ENCODE measurements at regions not wholly inside any gene's neighbourhood (a gene's known extent, or its start where the extent isn't known, plus 50 kb on each side); places are given as distances from the start of the nearest gene placed in this dataset.

DNA sequence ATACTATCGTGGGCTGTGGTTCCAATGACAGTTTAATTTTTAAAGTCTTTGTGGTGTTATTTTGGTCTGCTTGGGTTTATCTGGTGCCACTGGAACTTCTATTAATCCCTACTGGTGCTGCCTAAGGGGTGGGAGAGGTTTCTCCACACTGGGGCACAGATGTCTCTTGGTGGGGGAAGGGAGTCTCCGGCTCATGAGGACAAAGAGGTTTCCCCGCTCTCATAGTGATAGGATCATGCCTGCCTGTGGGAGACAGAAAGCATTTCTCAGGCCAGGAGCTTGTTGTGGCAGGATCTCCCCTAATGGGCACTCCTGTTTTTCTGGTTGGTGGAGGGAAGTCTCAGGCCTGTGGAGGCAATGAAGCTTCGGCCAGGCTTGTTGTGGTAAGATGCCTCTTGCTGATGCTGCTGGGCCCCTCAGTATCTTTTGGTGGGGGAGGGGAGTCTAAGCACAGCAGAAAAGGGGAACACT is 84.3 kb upstream of the THRB start:
- TF ChIP-seq, protein P1, sequence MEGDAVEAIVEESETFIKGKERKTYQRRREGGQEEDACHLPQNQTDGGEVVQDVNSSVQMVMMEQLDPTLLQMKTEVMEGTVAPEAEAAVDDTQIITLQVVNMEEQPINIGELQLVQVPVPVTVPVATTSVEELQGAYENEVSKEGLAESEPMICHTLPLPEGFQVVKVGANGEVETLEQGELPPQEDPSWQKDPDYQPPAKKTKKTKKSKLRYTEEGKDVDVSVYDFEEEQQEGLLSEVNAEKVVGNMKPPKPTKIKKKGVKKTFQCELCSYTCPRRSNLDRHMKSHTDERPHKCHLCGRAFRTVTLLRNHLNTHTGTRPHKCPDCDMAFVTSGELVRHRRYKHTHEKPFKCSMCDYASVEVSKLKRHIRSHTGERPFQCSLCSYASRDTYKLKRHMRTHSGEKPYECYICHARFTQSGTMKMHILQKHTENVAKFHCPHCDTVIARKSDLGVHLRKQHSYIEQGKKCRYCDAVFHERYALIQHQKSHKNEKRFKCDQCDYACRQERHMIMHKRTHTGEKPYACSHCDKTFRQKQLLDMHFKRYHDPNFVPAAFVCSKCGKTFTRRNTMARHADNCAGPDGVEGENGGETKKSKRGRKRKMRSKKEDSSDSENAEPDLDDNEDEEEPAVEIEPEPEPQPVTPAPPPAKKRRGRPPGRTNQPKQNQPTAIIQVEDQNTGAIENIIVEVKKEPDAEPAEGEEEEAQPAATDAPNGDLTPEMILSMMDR (IDR thresholded peaks at IDR 0.05) = no peak
- intact Hi-C loops (cut with micrococcal nuclease) = no loop called here
- ATAC-seq = no peak
- ChIA-PET CTCF (no interaction called here), POLR2A (no interaction called here)
- Mint-ChIP-seq H3K27ac (no peak overlapping the region), H3K27me3 (no peaks in the 10 kb centered on the region), H3K4me1 (ENCODE audit: low read depth) (no peaks in the 10 kb centered on the region), H3K9me3 (peaks cover 3% of the 10 kb centered on the region), H3K36me3 (ENCODE audit: low read depth) (no peaks in the 10 kb centered on the region), H3K4me3 (no peak overlapping the region)
- DNase-seq = no peak

GRCh38 chr3:24582431-24583403 is 88.1 kb upstream of the THRB start:
- POLR2A ChIA-PET = no interaction called here
- TF ChIP-seq, protein P1 (IDR thresholded peaks at IDR 0.05) = no peak
- H3K27me3 Mint-ChIP-seq = no peaks in the 10 kb centered on the region
- H3K4me3 Mint-ChIP-seq = no peak overlapping the region
- no peak for ATAC-seq
- intact Hi-C loops (cut with micrococcal nuclease) = no loop called here
- DNase-seq = no peak
- no peaks in the 10 kb centered on the region for H3K4me1 Mint-ChIP-seq (ENCODE audit: low read depth)
- H3K27ac Mint-ChIP-seq = no peak overlapping the region
- CTCF ChIA-PET = no interaction called here
- no peaks in the 10 kb centered on the region for H3K36me3 Mint-ChIP-seq (ENCODE audit: low read depth)
- peaks cover 2% of the 10 kb centered on the region for H3K9me3 Mint-ChIP-seq

GRCh38 chr3:24586920-24587319 is 92.3 kb upstream of the THRB start:
- ATAC-seq (no peak), DNase-seq (no peak)
- POLR2A ChIA-PET = no interaction called here
- intact Hi-C loops (cut with micrococcal nuclease) = no loop called here
- H3K27ac Mint-ChIP-seq = no peak overlapping the region
- H3K36me3 Mint-ChIP-seq (ENCODE audit: low read depth) = no peaks in the 10 kb centered on the region
- CTCF ChIA-PET = no interaction called here
- H3K4me1 Mint-ChIP-seq (ENCODE audit: low read depth) = no peaks in the 10 kb centered on the region
- H3K4me3 Mint-ChIP-seq = no peak overlapping the region
- TF ChIP-seq, protein P1 (IDR thresholded peaks at IDR 0.05) = no peak
- no peaks in the 10 kb centered on the region for H3K27me3 Mint-ChIP-seq
- no peaks in the 10 kb centered on the region for H3K9me3 Mint-ChIP-seq

- H3K36me3 Mint-ChIP-seq (ENCODE audit: low read depth) = no peaks in the 10 kb centered on the region
- DNase-seq = no peak
- H3K27me3 Mint-ChIP-seq = no peaks in the 10 kb centered on the region
- no peaks in the 10 kb centered on the region for H3K9me3 Mint-ChIP-seq
- no peak overlapping the region for H3K27ac Mint-ChIP-seq
- TF ChIP-seq, protein P1 (IDR thresholded peaks at IDR 0.05) = no peak
- intact Hi-C loops (cut with micrococcal nuclease) = no loop called here
- no peak for ATAC-seq
- H3K4me1 Mint-ChIP-seq (ENCODE audit: low read depth) = no peaks in the 10 kb centered on the region
- no peak overlapping the region for H3K4me3 Mint-ChIP-seq
- ChIA-PET POLR2A (no interaction called here), CTCF (no interaction called here)
Observed at GRCh38 chr3:24588629-24589512, 94.2 kb upstream of the THRB start.

DNA sequence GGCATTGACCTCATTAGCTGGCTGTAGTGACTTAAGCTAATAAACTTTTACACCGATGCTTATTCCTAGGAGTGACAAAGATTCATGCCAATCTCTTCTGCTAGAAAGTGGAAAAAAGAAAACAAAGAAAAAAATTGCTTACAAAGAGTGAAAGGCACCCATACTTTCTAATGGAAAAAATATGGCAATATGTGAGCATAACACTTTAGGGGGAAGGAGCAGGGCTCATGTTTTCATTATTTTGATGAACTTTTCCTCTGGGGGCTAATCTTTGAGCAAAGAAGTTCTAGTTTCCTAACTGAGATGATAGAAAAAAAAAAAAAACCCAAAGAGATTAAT is 94.8 kb upstream of the THRB start:
- intact Hi-C loops (cut with micrococcal nuclease) = no loop called here
- no peaks in the 10 kb centered on the region for H3K36me3 Mint-ChIP-seq (ENCODE audit: low read depth)
- H3K4me1 Mint-ChIP-seq (ENCODE audit: low read depth) = no peaks in the 10 kb centered on the region
- no peak for ATAC-seq
- no peaks in the 10 kb centered on the region for H3K27me3 Mint-ChIP-seq
- no peak for DNase-seq
- H3K27ac Mint-ChIP-seq = no peak overlapping the region
- H3K9me3 Mint-ChIP-seq = no peaks in the 10 kb centered on the region
- TF ChIP-seq, protein P1 (IDR thresholded peaks at IDR 0.05) = no peak
- no peak overlapping the region for H3K4me3 Mint-ChIP-seq
- POLR2A ChIA-PET = no interaction called here
- CTCF ChIA-PET = no interaction called here

Data from activated CD8-positive, alpha-beta T cell treated with anti-CD3 and anti-CD28 coated beads for 36 hours (primary cell).